ENCODE measurements at regions not wholly inside any gene's neighbourhood (a gene's known extent, or its start where the extent isn't known, plus 50 kb on each side); places are given as distances from the start of the nearest gene placed in this dataset.
"Not testable (repeated sequence)": the region's sequence is repeated elsewhere in the genome, so short reads cannot be mapped to it uniquely, and the experiment has no call there.

DNA sequence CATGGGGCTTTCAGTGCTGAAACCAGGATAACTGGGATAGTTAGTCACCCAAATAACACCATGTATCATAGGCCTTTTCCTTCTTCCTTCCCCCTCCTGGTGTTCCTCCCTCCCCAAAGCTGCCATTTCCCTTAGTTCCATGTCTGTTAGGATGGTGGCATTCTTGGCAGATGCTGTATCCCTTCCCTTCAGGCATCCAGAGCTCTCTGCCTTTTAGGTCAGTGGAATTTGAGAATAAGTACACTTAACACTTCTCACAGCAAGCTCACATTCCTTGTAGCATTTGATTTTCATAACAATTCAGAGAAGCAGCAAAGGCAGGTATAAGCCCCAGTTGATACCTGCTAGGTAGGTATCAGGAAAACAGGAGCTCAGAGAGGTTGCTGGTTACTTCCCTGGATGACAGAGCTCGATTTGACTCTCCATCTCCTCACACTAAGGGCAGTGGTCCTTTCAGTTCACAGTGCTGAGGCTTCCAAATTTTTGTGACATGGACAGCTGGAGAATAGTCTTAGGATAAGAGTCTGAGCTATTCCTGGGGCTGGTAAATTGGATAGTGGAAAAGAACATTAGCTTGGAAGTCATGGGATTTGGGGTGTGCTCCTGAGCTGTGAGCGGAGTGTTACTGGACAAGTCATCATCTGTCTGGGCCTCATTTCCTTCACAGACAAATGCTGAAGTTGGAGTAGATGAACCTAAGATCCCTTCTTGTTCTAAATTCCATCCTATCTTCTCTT is 108.7 kb upstream of the RHOBTB1 start:
- no peak overlapping the region for H3K4me3 ChIP-seq (ENCODE audit: control insufficient read depth, low read depth, low read length)
- DNase-seq (ENCODE audit: low read depth) = no peak
- TF ChIP-seq, protein P1, sequence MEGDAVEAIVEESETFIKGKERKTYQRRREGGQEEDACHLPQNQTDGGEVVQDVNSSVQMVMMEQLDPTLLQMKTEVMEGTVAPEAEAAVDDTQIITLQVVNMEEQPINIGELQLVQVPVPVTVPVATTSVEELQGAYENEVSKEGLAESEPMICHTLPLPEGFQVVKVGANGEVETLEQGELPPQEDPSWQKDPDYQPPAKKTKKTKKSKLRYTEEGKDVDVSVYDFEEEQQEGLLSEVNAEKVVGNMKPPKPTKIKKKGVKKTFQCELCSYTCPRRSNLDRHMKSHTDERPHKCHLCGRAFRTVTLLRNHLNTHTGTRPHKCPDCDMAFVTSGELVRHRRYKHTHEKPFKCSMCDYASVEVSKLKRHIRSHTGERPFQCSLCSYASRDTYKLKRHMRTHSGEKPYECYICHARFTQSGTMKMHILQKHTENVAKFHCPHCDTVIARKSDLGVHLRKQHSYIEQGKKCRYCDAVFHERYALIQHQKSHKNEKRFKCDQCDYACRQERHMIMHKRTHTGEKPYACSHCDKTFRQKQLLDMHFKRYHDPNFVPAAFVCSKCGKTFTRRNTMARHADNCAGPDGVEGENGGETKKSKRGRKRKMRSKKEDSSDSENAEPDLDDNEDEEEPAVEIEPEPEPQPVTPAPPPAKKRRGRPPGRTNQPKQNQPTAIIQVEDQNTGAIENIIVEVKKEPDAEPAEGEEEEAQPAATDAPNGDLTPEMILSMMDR (conservative IDR thresholded peaks at IDR 0.05; ENCODE audit: control insufficient read depth, insufficient read depth, low read depth, low read length) = no peak

DNA sequence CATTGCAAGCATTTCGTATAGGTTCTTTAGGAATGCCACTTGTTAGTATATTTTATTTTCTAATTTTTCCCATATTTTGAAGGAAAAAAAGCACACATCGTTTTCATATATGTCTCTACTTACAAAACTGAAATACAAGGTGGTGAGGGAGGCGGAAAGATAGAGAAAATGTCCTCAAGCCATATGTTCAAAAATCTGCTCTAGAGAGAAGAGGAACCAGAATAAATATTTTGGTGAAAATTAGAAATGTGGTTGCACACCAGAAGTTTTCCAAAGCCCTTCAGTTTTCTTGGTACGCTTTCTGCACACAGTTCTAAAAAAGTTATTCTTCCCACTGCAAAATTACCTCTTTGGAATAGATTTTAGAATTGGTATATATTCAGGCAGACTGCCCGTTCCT is 107.4 kb upstream of the RHOBTB1 start:
- TF ChIP-seq, protein P1 (conservative IDR thresholded peaks at IDR 0.05; ENCODE audit: control insufficient read depth, insufficient read depth, low read depth, low read length) = no peak
- no peak overlapping the region for H3K4me3 ChIP-seq (ENCODE audit: control insufficient read depth, low read depth, low read length)
- no peak for DNase-seq (ENCODE audit: low read depth)

DNA sequence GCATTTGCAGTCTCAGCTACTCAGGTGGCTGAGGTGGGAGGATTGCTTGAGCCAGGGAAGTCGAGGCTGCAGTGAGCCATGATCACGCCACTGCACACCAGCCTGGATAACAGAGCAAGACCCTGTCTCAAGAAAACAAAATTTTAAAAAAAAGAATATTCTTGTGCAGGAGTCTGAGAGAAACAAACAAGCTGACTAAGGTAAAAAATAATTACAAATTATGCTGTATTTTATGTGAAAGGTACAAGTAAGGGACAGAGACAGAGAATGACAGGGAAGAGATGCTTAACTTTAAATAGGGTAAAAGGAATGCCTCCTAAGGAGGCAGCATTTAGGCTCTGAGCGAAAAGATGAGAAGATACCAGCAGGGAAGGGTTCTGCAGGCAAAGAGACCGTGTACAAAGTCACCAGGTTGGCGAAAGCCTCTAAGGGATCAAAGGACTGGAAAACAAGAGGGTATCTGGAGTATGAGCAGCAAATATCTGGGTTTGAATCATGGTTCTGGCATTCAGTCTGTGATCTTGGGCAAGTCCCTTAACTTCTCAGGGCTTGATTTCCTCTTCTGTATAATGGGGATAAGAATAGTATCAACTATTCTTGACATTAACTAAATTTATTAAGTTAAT is 106.2 kb upstream of the RHOBTB1 start:
- no peak for DNase-seq (ENCODE audit: low read depth)
- no peak overlapping the region for H3K4me3 ChIP-seq (ENCODE audit: control insufficient read depth, low read depth, low read length)
- TF ChIP-seq, protein P1 (conservative IDR thresholded peaks at IDR 0.05; ENCODE audit: control insufficient read depth, insufficient read depth, low read depth, low read length) = no peak

DNA sequence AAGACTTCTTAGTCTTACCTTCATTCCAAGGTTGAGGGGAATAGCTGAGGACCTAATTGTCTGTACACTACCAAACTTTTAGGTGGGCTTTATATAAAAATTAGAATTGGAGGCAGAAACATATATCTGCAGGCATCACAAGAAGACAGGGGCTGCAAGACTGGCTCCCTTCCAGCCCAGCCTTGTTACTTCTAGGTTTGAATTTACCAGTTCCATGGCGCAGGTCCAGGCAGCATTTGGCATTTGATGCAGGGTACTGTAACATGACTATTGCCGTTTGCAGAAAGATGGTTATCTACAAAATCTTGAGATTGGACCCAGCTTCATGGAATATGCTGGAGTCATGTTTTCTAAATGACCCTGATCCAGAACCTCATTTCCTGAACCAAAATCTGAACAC is 105.4 kb upstream of the RHOBTB1 start:
- DNase-seq (ENCODE audit: low read depth) = no peak
- no peak overlapping the region for H3K4me3 ChIP-seq (ENCODE audit: control insufficient read depth, low read depth, low read length)
- TF ChIP-seq, protein P1 (conservative IDR thresholded peaks at IDR 0.05; ENCODE audit: control insufficient read depth, insufficient read depth, low read depth, low read length) = no peak

DNA sequence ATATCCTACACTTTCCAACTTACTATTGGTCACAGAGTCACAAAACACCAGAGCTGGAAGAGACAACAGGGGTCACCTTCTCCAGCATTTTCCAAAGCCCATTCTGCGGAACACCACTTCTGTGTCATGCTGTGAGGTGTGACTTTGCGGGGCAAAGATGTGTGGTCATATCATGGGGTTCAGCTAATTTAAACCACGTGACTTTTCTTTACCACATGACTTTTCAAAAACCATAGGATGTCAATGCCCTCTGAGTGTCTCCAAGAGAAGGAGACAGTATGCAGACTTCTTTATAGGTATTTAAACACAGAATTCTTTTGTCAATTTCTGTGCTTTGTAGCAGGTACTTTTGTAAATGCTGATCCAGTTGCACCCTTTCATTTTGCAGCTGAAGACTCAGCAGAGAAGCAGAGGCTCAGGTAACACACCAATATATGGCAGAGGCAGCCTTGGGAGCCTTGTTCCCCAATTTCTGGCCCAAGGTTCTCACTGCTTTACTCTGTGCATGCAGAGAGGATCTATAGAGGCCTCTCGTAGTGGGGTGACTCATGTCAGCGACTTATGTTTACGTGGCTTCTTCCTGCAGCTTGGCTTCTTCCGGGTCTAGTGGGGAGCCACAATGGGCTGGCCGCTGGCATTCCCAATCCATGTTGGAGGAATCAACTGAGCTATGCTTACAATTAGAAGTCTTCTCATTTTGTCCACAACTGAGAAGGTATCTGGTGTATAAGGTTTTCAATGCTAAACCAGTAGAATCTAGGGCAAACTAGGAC is 104.0 kb upstream of the RHOBTB1 start:
- TF ChIP-seq, protein P1 (conservative IDR thresholded peaks at IDR 0.05; ENCODE audit: control insufficient read depth, insufficient read depth, low read depth, low read length) = no peak
- H3K4me3 ChIP-seq (ENCODE audit: control insufficient read depth, low read depth, low read length) = no peak overlapping the region
- no peak for DNase-seq (ENCODE audit: low read depth)

DNA sequence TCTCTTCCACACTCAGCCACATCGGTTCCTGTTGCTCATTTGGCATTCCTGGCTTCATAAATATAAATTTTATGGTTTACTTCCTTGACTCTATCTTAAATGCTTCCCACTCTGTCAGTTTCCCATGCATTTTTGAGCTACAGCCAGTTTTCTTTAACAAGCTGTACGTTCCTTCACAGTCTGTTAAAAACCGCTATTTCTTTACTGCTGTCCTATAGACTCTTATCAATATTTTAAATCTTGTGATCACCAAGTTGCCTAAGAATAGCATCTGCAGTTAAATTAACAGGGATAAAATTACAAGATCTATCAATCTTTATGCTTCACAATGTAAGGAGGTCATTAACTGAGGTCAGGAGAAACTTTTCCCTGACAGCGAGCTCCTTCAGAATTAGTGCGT is 103.1 kb upstream of the RHOBTB1 start:
- TF ChIP-seq, protein P1 (conservative IDR thresholded peaks at IDR 0.05; ENCODE audit: control insufficient read depth, insufficient read depth, low read depth, low read length) = no peak
- no peak overlapping the region for H3K4me3 ChIP-seq (ENCODE audit: control insufficient read depth, low read depth, low read length)
- DNase-seq (ENCODE audit: low read depth) = no peak

DNA sequence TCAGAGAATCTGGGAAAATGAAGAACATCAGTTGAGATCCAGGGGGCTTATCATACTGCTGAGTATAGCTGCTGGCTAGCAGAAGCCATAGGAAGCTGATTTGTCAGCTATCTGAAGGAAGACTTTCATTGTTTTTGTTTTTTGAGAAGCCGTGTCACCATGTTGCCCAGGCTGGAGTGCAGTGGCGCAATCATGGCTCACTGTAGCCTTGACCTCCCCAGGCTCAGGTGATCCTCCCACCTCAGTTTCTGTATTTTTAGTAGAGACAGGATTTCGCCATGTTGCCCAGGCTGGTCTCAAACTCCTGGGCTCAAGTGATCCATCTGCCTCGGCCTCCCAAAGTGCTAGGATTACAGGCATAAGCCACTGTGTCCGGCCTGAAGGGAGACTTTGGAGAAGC is 101.5 kb upstream of the RHOBTB1 start:
- not testable (repeated sequence) for H3K4me3 ChIP-seq (ENCODE audit: control insufficient read depth, low read depth, low read length); DNase-seq (ENCODE audit: low read depth)

Data from fibroblast of mammary gland (primary cell).